Amygdala (tissue), 56 donors: ENCODE measurements at regions not wholly inside any gene's neighbourhood (a gene's known extent, or its start where the extent isn't known, plus 50 kb on each side); places are given as distances from the start of the nearest gene placed in this dataset.

Experiments
- DNase-seq, 56 donors: peaks; one replicate each; lab custom pipeline; 2025; lab: John Stamatoyannopoulos, UW

DNA sequence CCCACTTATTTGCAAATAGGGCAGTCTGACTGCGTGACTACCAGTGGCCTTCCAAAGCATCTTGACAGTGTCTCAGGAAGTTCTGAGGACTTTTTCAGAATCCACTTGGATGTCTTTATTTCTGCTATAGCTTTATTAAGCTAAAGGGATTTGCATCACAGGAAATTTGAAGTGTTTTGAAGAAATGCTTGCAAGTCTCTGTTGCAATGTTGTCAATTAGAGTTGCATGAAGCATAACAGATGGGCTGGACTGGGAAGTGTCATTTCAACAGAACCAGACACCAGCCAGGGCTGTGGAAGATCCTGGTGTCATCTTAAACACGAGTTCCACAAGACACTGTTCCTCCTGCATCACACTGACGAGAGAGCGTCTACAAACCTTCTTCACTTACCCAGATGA is 224.5 kb downstream of the EN1 start:
- no peak for DNase-seq

- no peak for DNase-seq
Measured at GRCh38 chr2:118622108-118622507, 225.3 kb downstream of the EN1 start.

DNA sequence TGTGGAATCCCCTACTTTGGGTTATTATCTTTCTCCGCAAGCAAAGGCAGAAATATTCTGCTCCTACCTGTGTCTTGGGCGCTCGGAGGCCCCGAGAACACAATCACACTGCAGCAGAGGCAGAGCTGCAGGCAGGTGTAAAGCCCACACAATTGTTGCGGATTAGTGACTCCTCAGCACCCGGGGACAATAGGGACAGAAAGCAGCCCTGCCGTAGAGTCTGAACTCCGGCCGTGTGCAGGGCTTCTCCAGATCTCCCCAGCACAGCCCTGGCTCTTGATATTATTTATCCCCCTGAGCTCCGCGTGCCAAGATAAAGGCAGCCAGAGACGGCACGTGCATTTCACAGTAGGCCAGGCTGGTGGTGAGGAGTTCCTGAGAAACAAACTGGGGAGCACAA is 229.2 kb downstream of the EN1 start:
- DNase-seq = no peak

DNA sequence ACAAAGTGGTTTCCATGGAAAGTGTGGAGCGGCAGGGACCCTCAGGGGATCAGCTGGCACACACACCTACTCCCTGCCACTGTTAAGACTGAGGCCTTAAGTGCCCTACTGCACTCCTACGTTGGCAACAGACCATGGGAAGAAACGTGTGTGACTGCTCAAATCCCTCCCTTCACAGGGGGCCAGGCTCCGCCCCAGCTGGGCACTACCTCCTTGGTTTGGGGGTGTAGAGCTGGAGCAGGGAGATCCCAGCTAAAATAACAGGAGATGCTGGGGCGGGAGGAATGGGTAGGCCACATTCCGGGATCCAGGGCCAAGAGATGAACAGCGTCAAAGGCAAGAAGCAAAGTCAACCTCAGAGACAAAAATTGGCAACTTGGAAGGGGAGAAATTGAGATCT is 231.0 kb downstream of the EN1 start:
- DNase-seq = no peak

DNA sequence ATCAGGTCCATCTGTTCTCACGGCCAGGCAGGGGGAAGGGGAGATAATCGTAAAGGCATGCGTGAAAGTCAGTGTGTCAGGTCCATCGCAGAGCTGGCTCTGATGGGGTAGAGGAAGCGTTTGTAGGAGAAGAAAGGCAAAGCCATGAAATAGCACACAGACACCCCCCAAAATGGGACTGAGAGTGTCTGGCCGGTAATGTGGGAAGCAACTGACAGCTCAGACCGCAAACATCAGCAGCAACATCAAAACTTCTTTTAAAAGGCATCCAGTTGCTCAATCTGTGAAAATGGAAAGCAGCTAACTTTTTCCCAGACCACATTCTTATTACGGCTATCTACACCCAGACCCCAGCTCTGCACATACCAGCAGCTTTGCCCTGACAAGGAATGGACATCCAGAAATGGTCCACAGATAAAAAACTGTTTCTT is 232.6 kb downstream of the EN1 start:
- no peak for DNase-seq

GRCh38 chr2:118613737-118614136 is 233.7 kb downstream of the EN1 start:
- no peak for DNase-seq

GRCh38 chr2:118611691-118612090 is 235.8 kb downstream of the EN1 start:
- no peak for DNase-seq

GRCh38 chr2:118609138-118609537 is 238.3 kb downstream of the EN1 start:
- no peak for DNase-seq

DNA sequence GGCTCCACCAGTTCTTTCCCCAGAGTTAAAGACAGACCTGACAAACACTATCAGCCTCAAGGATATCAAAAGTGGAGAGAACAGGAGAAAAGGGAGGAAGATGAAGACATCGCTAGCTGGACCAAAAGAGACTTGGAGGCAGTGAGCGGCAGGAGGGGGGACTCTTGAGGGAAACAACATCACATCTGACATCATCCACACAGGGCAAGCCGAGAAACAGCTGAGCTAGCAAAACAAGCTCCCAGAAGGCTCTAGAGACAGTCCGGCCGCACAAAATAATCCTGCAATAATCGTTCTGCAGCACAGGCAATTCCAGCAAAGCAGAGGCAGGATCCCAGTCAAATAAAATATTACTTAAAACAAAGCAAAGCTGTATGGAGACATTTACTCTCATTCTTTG is 239.8 kb downstream of the EN1 start:
- no peak for DNase-seq

GRCh38 chr2:118604811-118605210 is 242.6 kb downstream of the EN1 start:
- DNase-seq = no peak

GRCh38 chr2:118604371-118604770 is 243.1 kb downstream of the EN1 start:
- DNase-seq = no peak

DNA sequence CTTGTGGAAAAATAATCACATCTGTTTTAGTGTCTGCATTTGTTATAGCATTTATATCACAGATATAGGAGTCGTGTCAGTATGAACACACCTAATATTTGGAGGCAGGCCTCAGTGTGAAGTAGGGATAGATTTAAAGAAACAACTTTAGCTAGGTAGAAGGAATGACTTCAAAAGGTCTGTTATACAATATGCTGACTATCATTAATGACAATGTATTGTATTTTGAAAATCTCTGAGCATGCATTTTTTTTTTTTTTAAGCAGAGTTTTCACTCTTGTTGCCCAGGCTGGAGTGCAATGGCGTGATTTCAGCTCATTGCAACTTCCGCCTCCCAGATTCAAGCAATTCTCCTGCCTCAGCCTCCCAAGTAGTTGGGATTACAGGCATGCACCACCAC is 248.3 kb downstream of the EN1 start:
- DNase-seq = no peak

- DNase-seq = no peak
Measured at GRCh38 chr2:118596620-118597019, 250.8 kb downstream of the EN1 start.

DNA sequence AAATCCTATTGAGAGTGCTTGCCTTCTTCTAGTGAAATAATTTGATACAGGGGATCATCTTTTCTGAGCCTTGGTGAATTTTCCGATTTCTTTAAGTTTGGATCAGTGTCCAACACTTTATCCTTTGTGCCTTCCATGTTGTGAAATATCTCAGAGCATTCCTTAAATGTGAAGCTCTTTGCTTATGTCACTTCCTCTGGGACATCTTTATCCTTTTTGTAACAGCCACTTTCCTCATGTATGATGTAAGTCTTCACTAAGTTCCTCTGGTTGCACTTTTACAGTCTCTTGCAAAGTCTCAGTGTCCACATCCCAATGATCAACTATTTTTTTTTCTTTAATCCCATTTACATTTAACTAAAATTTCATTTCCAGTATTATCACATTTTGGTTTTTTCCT is 254.2 kb downstream of the EN1 start:
- DNase-seq = no peak

DNA sequence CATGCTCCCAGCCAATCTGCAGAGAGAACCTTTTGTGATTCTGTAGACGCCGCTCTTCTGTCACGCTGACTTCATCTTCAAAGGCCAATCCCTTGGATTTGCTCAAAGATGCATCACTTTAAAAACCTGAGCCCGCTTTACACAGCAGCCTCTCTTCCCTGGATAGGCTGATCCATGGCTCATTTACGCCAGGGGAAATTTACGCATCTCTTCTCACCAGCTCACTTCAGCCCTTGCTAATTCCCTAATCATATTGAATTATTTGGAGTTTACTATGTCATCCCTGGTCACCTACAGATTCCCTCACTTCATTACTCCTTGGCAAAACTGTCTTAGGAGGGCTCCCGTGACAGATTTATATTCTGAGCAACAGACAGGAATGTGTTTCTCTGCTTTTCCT is 256.2 kb downstream of the EN1 start:
- no peak for DNase-seq

DNA sequence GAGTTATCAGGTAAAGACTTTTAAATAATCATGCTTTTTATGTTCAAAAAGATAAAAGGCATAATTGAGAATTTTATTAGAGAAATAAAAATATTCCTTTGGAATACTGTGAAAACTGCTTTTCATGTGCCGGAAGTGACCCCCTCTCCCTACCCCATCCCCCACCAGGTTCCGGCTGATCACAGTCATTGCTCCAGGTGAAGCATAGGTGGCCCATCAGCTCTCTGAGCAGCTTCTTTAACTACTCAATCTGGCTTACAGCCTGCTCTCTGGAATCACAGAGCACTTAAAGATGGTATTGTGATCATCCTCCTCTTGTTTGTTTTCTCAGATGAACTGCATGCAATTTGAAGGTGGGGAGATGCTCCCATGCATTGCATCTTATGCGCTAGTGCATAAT is 257.7 kb downstream of the EN1 start:
- DNase-seq = no peak

GRCh38 chr2:118588850-118589249 is 258.6 kb downstream of the EN1 start:
- no peak for DNase-seq

- DNase-seq = no peak
Measured at GRCh38 chr2:118586312-118586711, 261.1 kb downstream of the EN1 start.

DNA sequence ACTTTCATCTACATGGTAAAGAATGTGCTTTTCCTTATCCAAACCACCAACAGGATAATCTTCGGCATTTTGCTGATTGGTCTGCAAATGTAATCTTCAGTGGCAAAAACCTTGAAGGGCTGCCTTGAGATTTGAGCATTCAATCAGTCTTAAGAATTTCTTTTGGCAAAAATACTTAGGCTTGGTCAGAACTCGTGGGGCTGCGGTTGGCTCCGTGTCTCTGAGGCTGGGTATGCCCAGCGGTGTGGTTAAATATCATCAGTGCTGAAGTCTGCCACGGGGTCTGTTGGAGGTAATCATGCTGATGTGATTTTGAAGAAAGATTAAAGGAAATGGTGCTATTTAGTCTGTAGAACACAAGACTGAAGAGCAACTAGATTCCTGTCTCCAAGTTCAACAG is 262.6 kb downstream of the EN1 start:
- DNase-seq = no peak

- DNase-seq = no peak
Measured at GRCh38 chr2:118584062-118584749, 263.2 kb downstream of the EN1 start.

- DNase-seq = no peak
Measured at GRCh38 chr2:118582058-118582457, 265.4 kb downstream of the EN1 start.

DNA sequence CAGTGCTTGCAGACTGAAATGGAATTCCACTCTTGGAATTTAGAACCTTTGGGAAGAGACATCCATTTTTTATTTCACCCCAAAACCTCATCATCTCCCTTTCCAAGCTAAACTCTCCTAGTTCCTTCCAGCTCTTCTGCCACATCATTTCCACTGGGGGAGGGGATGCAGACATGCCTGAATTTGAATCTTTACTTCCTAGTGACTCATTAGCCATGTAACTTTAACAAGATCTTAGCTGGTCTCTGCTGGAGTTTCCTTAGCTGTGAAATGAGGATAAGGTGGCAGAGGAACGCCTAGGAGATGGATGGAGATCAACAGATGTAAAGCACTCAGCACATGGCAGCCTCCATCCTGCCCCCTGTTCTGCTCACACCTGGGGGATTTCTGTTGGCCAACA is 266.8 kb downstream of the EN1 start:
- no peak for DNase-seq

GRCh38 chr2:118580107-118580506 is 267.3 kb downstream of the EN1 start:
- no peak for DNase-seq
